K562 (cell line): ENCODE measurements at regions not wholly inside any gene's neighbourhood (a gene's known extent, or its start where the extent isn't known, plus 50 kb on each side); places are given as distances from the start of the nearest gene placed in this dataset.

Source experiments
- ATAC-seq: fragments of 200-7000 bp; cut with Tn5 transposase; 3 replicates; pipeline ENCODE4 v1.9.1; 2020; ENCODE audit warnings: moderate library complexity
- BruUV-seq: library from RNA; stranded (reverse); fragments of 400-500 nt; replicated peaks from 2 replicates; lab custom pipeline; 2021; lab: Mats Ljungman, UMichigan
- CTCF ChIA-PET: fragments of 300-600 bp; formaldehyde crosslinking; extraction: SDS; loops from one replicate; lab custom pipeline; 2021; ENCODE audit warnings: low intra/inter-chr PET ratio; lab: Yijun Ruan, JAX
- POLR2A ChIA-PET: fragments of 300-600, 350-650 bp; sonication (Branson Sonifier 250); formaldehyde crosslinking; extraction: SDS; loops from one replicate; lab custom pipeline; 2021; ENCODE audit warnings: antibody characterized with exemption, inconsistent platforms; lab: Yijun Ruan, JAX
- DNase-seq, 4 experiments: peaks; one replicate each; pipeline versions ENCODE4 v3.0.0 to v3.0.0-alpha.2; 2011 to 2018; ENCODE audit warnings: low spot score in 3 of 4, mixed read lengths in 3 of 4; ENCODE audit errors: extremely low read depth in 1 of 4
- FAIRE-seq: peaks from 2 replicates; lab custom pipeline; 2011; peaks lifted over from hg19 to GRCh38; lab: Jason Lieb, UNC
- H2AFZ ChIP-seq: 2 replicates; pipeline ENCODE4 v1.6.0; 2011; ENCODE audit warnings: low read depth, low read length, control low read depth, inconsistent platforms
- H3K27ac ChIP-seq: fragments of 200-600 bp; 3 replicates; pipeline ENCODE4 v1.8.0; 2011; ENCODE audit warnings: low read depth, mild to moderate bottlenecking, control low read depth, inconsistent platforms, low read length, moderate library complexity, mixed read lengths; ENCODE audit errors: extremely low read depth
- H3K27me3 ChIP-seq, 2 experiments: fragments of 300-600 bp in 1 of 2; 2 replicates in 1 of 2; 3 replicates in 1 of 2; pipeline versions ENCODE4 v1.6.0 to v1.8.0; 2011; ENCODE audit warnings: inconsistent platforms in 2 of 2, low read length in 2 of 2, mild to moderate bottlenecking in 1 of 2, mixed read lengths in 1 of 2, moderate library complexity in 1 of 2; ENCODE audit not compliant: control insufficient read depth in 2 of 2, insufficient read depth in 2 of 2
- H3K36me3 ChIP-seq: fragments of 300-600 bp; 3 replicates; pipeline ENCODE4 v1.8.0; 2011; ENCODE audit warnings: mild to moderate bottlenecking, low read length, inconsistent platforms; ENCODE audit not compliant: control insufficient read depth, insufficient read depth
- H3K4me1 ChIP-seq, 2 experiments: fragments of 200-600 bp in 1 of 2; replicated peaks in 1 of 2; 2 replicates in 1 of 2; 3 replicates in 1 of 2; pipeline versions ENCODE4 v1.5.1 to v1.8.0; 2011; ENCODE audit warnings: inconsistent platforms in 2 of 2, low read length in 2 of 2, mild to moderate bottlenecking in 1 of 2, mixed read lengths in 1 of 2, moderate library complexity in 1 of 2; ENCODE audit not compliant: control insufficient read depth in 2 of 2, insufficient read depth in 2 of 2
- H3K4me2 ChIP-seq: 2 replicates; pipeline ENCODE4 v1.6.1; 2011; ENCODE audit warnings: low read length, control low read depth, inconsistent platforms, mixed read lengths; ENCODE audit not compliant: insufficient read depth
- H3K4me3 ChIP-seq: fragments of 200-600 bp; sonication (generic), shearing (Covaris generic); 2 replicates; pipeline ENCODE4 v1.5.1; 2016; ENCODE audit warnings: control low read depth, inconsistent platforms
- H3K79me2 ChIP-seq: fragments of 200-600 bp; 3 replicates; pipeline ENCODE4 v1.8.0; 2011; ENCODE audit warnings: low read length, inconsistent platforms; ENCODE audit not compliant: control insufficient read depth, insufficient read depth
- H3K9ac ChIP-seq, 2 experiments: 2 replicates each; pipeline versions ENCODE4 v1.6.0 to v1.6.1; 2011; ENCODE audit warnings: low read depth in 2 of 2, low read length in 2 of 2, control low read depth in 1 of 2, inconsistent platforms in 1 of 2, mild to moderate bottlenecking in 1 of 2, mixed read lengths in 1 of 2; ENCODE audit not compliant: insufficient read depth in 1 of 2
- H3K9me1 ChIP-seq: one replicate; pipeline ENCODE4 v1.6.0; 2011; ENCODE audit warnings: inconsistent platforms, mild to moderate bottlenecking, low read length, moderate library complexity; ENCODE audit not compliant: control insufficient read depth, insufficient read depth
- H3K9me3 ChIP-seq: replicated peaks from 2 replicates; pipeline ENCODE4 v1.5.1; 2011; ENCODE audit warnings: low read depth, low read length, inconsistent platforms; ENCODE audit not compliant: control insufficient read depth, insufficient read depth
- H4K20me1 ChIP-seq: replicated peaks from 2 replicates; pipeline ENCODE4 v1.6.1; 2011; ENCODE audit warnings: low read length, inconsistent platforms, mixed read lengths; ENCODE audit not compliant: control insufficient read depth, insufficient read depth
- ETS2 ChIP-seq: IDR thresholded peaks from 2 replicates; pipeline ENCODE4 v1.6.1; 2016; ENCODE audit warnings: borderline replicate concordance, missing genetic modification characterization, mild to moderate bottlenecking, moderate library complexity, missing compliant biosample characterization; ENCODE audit not compliant: poor library complexity, severe bottlenecking
- ETV5 ChIP-seq: sonication (generic); formaldehyde crosslinking; IDR thresholded peaks from 2 replicates; pipeline ENCODE4 v1.4.0; 2020; ENCODE audit warnings: low read depth, mild to moderate bottlenecking, missing genetic modification reagents
- FOXK2 ChIP-seq, 2 experiments: fragments of 450-650 bp; IDR thresholded peaks in 1 of 2; conservative IDR thresholded peaks in 1 of 2; 2 replicates each; pipeline ENCODE4 v1.6.1; 2016; ENCODE audit warnings: low read depth in 2 of 2, mild to moderate bottlenecking in 1 of 2
- KAT2B ChIP-seq: IDR thresholded peaks from one replicate; pipeline ENCODE4 v1.6.1; 2012; ENCODE audit warnings: low read depth, mild to moderate bottlenecking, control low read depth, inconsistent platforms, low read length, moderate library complexity
- LCOR ChIP-seq: sonication (generic); formaldehyde crosslinking; IDR thresholded peaks from 2 replicates; pipeline ENCODE4 v1.8.0; 2022; ENCODE audit warnings: mild to moderate bottlenecking, missing genetic modification reagents
- TAF7 ChIP-seq: fragments of 450-650 bp; IDR thresholded peaks from 2 replicates; pipeline ENCODE4 v1.6.1; 2016; ENCODE audit warnings: missing genetic modification characterization, missing compliant biosample characterization
- ZNF586 ChIP-seq: fragments of 450-650 bp; formaldehyde crosslinking; conservative IDR thresholded peaks from 2 replicates; pipeline ENCODE4 v1.4.0; 2020; ENCODE audit warnings: mild to moderate bottlenecking, moderate library complexity
- WGBS: fragments of 100-300 bp; shearing (Covaris generic); methylation state at CpG from one replicate; pipeline ENCODE4 v1.1.6; 2016; ENCODE audit warnings: low coverage, mixed read lengths; ENCODE audit not compliant: insufficient coverage; ENCODE audit errors: missing lambda C conversion rate; 5-methylcytosine and 5-hydroxymethylcytosine counted together
- in situ Hi-C: fragments of 300-500 bp; cut with MboI; formaldehyde crosslinking; loops from 4 replicates; pipeline ENCODE4 v1.15.0; 2018; ENCODE audit warnings: inconsistent platforms, mixed read lengths
- intact Hi-C: fragments of 100-400 bp; cut with micrococcal nuclease; formaldehyde crosslinking; loops from 2 replicates; pipeline ENCODE4 v1.14.2; 2022
- TF ChIP-seq, protein P1 (sequence below): fragments of 450-650 bp; IDR thresholded peaks from 2 replicates; pipeline ENCODE4 v1.6.1; 2016; ENCODE audit warnings: mild to moderate bottlenecking, moderate library complexity

DNA sequence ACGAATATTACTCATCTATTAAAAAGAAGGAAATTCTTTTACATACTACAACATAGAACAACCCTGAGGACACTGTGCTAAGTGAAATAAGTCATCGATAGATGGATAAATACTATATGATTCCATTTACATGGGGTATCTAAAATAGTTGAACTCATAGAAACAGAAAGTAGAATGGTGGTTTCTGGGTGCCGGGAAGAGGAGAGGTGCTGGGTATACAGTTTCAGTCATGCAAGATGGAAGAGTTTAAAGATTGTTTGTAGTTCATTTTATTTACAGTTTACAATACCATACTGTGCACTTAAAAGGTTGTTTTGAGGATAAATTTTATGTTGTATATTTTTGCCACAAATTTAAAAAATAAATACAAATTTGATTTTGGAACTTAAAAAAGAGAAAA is 267.5 kb upstream of the ITGA1 start:
- H3K4me3 ChIP-seq: no peak overlapping the region
- WGBS: 3% methylated on average over 3 of the region's 3 CpGs
- no peaks in the 10 kb centered on the region for H3K36me3 ChIP-seq
- TF ChIP-seq FOXK2 (conservative IDR thresholded peaks at IDR 0.05 in 1 of 2, IDR thresholded peaks at IDR 0.05 in 1 of 2; ENCODE audit: low read depth in 2 of 2): no peak
- TF ChIP-seq ETV5 (CRISPR knock-in tag): no peak
- no peak for TF ChIP-seq KAT2B
- no peak for TF ChIP-seq ZNF586 (CRISPR knock-in tag)
- no peak for TF ChIP-seq ETS2 (tag)
- TF ChIP-seq LCOR: no peak
- TF ChIP-seq, protein P1, sequence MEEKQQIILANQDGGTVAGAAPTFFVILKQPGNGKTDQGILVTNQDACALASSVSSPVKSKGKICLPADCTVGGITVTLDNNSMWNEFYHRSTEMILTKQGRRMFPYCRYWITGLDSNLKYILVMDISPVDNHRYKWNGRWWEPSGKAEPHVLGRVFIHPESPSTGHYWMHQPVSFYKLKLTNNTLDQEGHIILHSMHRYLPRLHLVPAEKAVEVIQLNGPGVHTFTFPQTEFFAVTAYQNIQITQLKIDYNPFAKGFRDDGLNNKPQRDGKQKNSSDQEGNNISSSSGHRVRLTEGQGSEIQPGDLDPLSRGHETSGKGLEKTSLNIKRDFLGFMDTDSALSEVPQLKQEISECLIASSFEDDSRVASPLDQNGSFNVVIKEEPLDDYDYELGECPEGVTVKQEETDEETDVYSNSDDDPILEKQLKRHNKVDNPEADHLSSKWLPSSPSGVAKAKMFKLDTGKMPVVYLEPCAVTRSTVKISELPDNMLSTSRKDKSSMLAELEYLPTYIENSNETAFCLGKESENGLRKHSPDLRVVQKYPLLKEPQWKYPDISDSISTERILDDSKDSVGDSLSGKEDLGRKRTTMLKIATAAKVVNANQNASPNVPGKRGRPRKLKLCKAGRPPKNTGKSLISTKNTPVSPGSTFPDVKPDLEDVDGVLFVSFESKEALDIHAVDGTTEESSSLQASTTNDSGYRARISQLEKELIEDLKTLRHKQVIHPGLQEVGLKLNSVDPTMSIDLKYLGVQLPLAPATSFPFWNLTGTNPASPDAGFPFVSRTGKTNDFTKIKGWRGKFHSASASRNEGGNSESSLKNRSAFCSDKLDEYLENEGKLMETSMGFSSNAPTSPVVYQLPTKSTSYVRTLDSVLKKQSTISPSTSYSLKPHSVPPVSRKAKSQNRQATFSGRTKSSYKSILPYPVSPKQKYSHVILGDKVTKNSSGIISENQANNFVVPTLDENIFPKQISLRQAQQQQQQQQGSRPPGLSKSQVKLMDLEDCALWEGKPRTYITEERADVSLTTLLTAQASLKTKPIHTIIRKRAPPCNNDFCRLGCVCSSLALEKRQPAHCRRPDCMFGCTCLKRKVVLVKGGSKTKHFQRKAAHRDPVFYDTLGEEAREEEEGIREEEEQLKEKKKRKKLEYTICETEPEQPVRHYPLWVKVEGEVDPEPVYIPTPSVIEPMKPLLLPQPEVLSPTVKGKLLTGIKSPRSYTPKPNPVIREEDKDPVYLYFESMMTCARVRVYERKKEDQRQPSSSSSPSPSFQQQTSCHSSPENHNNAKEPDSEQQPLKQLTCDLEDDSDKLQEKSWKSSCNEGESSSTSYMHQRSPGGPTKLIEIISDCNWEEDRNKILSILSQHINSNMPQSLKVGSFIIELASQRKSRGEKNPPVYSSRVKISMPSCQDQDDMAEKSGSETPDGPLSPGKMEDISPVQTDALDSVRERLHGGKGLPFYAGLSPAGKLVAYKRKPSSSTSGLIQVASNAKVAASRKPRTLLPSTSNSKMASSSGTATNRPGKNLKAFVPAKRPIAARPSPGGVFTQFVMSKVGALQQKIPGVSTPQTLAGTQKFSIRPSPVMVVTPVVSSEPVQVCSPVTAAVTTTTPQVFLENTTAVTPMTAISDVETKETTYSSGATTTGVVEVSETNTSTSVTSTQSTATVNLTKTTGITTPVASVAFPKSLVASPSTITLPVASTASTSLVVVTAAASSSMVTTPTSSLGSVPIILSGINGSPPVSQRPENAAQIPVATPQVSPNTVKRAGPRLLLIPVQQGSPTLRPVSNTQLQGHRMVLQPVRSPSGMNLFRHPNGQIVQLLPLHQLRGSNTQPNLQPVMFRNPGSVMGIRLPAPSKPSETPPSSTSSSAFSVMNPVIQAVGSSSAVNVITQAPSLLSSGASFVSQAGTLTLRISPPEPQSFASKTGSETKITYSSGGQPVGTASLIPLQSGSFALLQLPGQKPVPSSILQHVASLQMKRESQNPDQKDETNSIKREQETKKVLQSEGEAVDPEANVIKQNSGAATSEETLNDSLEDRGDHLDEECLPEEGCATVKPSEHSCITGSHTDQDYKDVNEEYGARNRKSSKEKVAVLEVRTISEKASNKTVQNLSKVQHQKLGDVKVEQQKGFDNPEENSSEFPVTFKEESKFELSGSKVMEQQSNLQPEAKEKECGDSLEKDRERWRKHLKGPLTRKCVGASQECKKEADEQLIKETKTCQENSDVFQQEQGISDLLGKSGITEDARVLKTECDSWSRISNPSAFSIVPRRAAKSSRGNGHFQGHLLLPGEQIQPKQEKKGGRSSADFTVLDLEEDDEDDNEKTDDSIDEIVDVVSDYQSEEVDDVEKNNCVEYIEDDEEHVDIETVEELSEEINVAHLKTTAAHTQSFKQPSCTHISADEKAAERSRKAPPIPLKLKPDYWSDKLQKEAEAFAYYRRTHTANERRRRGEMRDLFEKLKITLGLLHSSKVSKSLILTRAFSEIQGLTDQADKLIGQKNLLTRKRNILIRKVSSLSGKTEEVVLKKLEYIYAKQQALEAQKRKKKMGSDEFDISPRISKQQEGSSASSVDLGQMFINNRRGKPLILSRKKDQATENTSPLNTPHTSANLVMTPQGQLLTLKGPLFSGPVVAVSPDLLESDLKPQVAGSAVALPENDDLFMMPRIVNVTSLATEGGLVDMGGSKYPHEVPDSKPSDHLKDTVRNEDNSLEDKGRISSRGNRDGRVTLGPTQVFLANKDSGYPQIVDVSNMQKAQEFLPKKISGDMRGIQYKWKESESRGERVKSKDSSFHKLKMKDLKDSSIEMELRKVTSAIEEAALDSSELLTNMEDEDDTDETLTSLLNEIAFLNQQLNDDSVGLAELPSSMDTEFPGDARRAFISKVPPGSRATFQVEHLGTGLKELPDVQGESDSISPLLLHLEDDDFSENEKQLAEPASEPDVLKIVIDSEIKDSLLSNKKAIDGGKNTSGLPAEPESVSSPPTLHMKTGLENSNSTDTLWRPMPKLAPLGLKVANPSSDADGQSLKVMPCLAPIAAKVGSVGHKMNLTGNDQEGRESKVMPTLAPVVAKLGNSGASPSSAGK: no peak
- TF ChIP-seq TAF7 (tag): no peak
- ChIA-PET POLR2A (no interaction called here), CTCF (no interaction called here)
- DNase-seq (no peak), ATAC-seq (no peak), FAIRE-seq (no peak)
- H3K9me1 ChIP-seq: no peaks in the 10 kb centered on the region
- H3K4me2 ChIP-seq: no peak overlapping the region
- H3K79me2 ChIP-seq: no peaks in the 10 kb centered on the region
- no peaks in the 10 kb centered on the region for H3K27me3 ChIP-seq
- no peaks in the 10 kb centered on the region for H3K9me3 ChIP-seq
- no peaks in the 10 kb centered on the region for H4K20me1 ChIP-seq
- intact Hi-C loops: no loop called here
- H3K9ac ChIP-seq: no peak overlapping the region
- in situ Hi-C loops: no loop called here
- no peak overlapping the region for H3K27ac ChIP-seq
- no peak overlapping the region for H2AFZ ChIP-seq
- no peaks in the 10 kb centered on the region for H3K4me1 ChIP-seq
- no TSS peak for BruUV-seq
